ENCODE measurements at regions not wholly inside any gene's neighbourhood (a gene's known extent, or its start where the extent isn't known, plus 50 kb on each side); places are given as distances from the start of the nearest gene placed in this dataset.

GRCh38 chr10:28479927-28480627, 52.8 kb upstream of the WAC start:
- Histone ChIP-seq H4K20me1 (ENCODE audit: insufficient read depth, low read length) (no peaks in the 10 kb centered on the region), H3K36me3 (replicated peaks in 1 of 2; ENCODE audit: control insufficient read depth in 1 of 2, insufficient read depth in 2 of 2, low read length in 2 of 2) (no peaks in the 10 kb centered on the region), H3K4me3 (replicated peaks in 1 of 3; ENCODE audit: insufficient read depth in 1 of 3, low read depth in 2 of 3, low read length in 3 of 3) (no peak overlapping the region), H3K27ac (ENCODE audit: extremely low read length, insufficient read depth, low read length) (no peak overlapping the region), H3K4me1 (ENCODE audit: insufficient read depth, low read length) (no peaks in the 10 kb centered on the region), H3K27me3 (ENCODE audit: control insufficient read depth in 1 of 2, insufficient read depth in 2 of 2, low read length in 2 of 2) (peaks cover 1 to 3% of the 10 kb centered on the region in 2 experiments; a peak in 1 of 5 replicates), H3K79me2 (ENCODE audit: insufficient read depth, low read length) (no peaks in the 10 kb centered on the region), H3K9ac (ENCODE audit: insufficient read depth, low read depth, low read length) (no peak overlapping the region), H3K9me3 (ENCODE audit: low read length) (no peaks in the 10 kb centered on the region), H2AFZ (ENCODE audit: low read length) (no peak overlapping the region), H3K4me2 (ENCODE audit: low read depth, low read length) (no peak overlapping the region)
- CTCF ChIA-PET (ENCODE audit: low intra/inter-chr PET ratio, low total read pairs) = no interaction called here
- BruUV-seq (replicated peaks) = no TSS peak
- no peak for FAIRE-seq
- 12% methylated on average over 4 of the region's 4 CpGs for WGBS (ENCODE audit: low lambda C conversion rate)
- in situ Hi-C loops (cut with HindIII; ENCODE audit: extremely low pct_ligation_motif_present, low pct_unique_long_range_greater_than_20kb) = no loop called here
- no peak for ATAC-seq
- POLR2A ChIA-PET = no interaction called here
- TF ChIP-seq THAP11 (CRISPR knock-in tag; IDR thresholded peaks at IDR 0.05) = no peak
- DNase-seq (ENCODE audit: low spot score) = no peak
- intact Hi-C loops (cut with micrococcal nuclease; ENCODE audit: unreplicated experiment) = no loop called here

- FAIRE-seq (no peak), ATAC-seq (no peak), DNase-seq (ENCODE audit: low spot score) (no peak)
- no peak overlapping the region for H3K4me3 ChIP-seq (replicated peaks in 1 of 3; ENCODE audit: insufficient read depth in 1 of 3, low read depth in 2 of 3, low read length in 3 of 3)
- no peaks in the 10 kb centered on the region for H3K9me3 ChIP-seq (ENCODE audit: low read length)
- H3K27me3 ChIP-seq (ENCODE audit: control insufficient read depth in 1 of 2, insufficient read depth in 2 of 2, low read length in 2 of 2) = peaks cover 1 to 3% of the 10 kb centered on the region in 2 experiments; a peak in 1 of 5 replicates
- H3K36me3 ChIP-seq (replicated peaks in 1 of 2; ENCODE audit: control insufficient read depth in 1 of 2, insufficient read depth in 2 of 2, low read length in 2 of 2) = no peaks in the 10 kb centered on the region
- no peak overlapping the region for H3K9ac ChIP-seq (ENCODE audit: insufficient read depth, low read depth, low read length)
- no peak overlapping the region for H2AFZ ChIP-seq (ENCODE audit: low read length)
- no peaks in the 10 kb centered on the region for H3K4me1 ChIP-seq (ENCODE audit: insufficient read depth, low read length)
- no peak overlapping the region for H3K27ac ChIP-seq (ENCODE audit: extremely low read length, insufficient read depth, low read length)
- WGBS (ENCODE audit: low lambda C conversion rate) = 43% methylated on average over 3 of the region's 3 CpGs
- BruUV-seq (replicated peaks) = no TSS peak
- POLR2A ChIA-PET = no interaction called here
- H3K4me2 ChIP-seq (ENCODE audit: low read depth, low read length) = no peak overlapping the region
- H3K79me2 ChIP-seq (ENCODE audit: insufficient read depth, low read length) = no peaks in the 10 kb centered on the region
- CTCF ChIA-PET (ENCODE audit: low intra/inter-chr PET ratio, low total read pairs) = no interaction called here
- H4K20me1 ChIP-seq (ENCODE audit: insufficient read depth, low read length) = no peaks in the 10 kb centered on the region
- in situ Hi-C loops (cut with HindIII; ENCODE audit: extremely low pct_ligation_motif_present, low pct_unique_long_range_greater_than_20kb) = no loop called here
- intact Hi-C loops (cut with micrococcal nuclease; ENCODE audit: unreplicated experiment) = no loop called here
- TF ChIP-seq ZBTB14 (CRISPR knock-in tag; IDR thresholded peaks at IDR 0.05) = no peak
- TF ChIP-seq TBX3 (IDR thresholded peaks at IDR 0.05; ENCODE audit: borderline replicate concordance) = no peak
- TF ChIP-seq YEATS2 (CRISPR knock-in tag; IDR thresholded peaks at IDR 0.05; ENCODE audit: borderline replicate concordance) = no peak
- TF ChIP-seq ZBTB40 (IDR thresholded peaks at IDR 0.05) = no peak
- no peak for TF ChIP-seq ZBTB40 (CRISPR knock-in tag; IDR thresholded peaks at IDR 0.05)
- TF ChIP-seq KDM4B (CRISPR knock-in tag; IDR thresholded peaks at IDR 0.05) = no peak
- TF ChIP-seq ZNF781 (CRISPR knock-in tag; IDR thresholded peaks at IDR 0.05; ENCODE audit: borderline replicate concordance, not compliant biosample characterization) = no peak
- TF ChIP-seq ZNF326 (CRISPR knock-in tag; IDR thresholded peaks at IDR 0.05; ENCODE audit: borderline replicate concordance) = no peak
These were observed 52.3 kb upstream of the WAC start for GRCh38 chr10:28480628-28480965.

Data from HepG2 (cell line).